GM12878 (cell line): ENCODE measurements at regions not wholly inside any gene's neighbourhood (a gene's known extent, or its start where the extent isn't known, plus 50 kb on each side); places are given as distances from the start of the nearest gene placed in this dataset.

Experiments
- ATAC-seq: fragments of 200-7000 bp; cut with Tn5 transposase; 3 replicates; pipeline ENCODE4 v1.9.1; 2020; ENCODE audit warnings: mild to moderate bottlenecking, moderate library complexity
- BruUV-seq: library from RNA; stranded (reverse); fragments of 400-500 nt; replicated peaks from 2 replicates; lab custom pipeline; 2021; lab: Mats Ljungman, UMichigan
- CTCF ChIA-PET: fragments of 300-600 bp; sonication (Branson Sonifier 250); formaldehyde crosslinking; extraction: SDS; loops from one replicate; lab custom pipeline; 2021; ENCODE audit warnings: inconsistent platforms; lab: Yijun Ruan, JAX
- POLR2A ChIA-PET: fragments of 350-600 bp; formaldehyde crosslinking; extraction: SDS; loops from one replicate; lab custom pipeline; 2021; ENCODE audit warnings: inconsistent platforms; lab: Charles Lee
- RAD21 ChIA-PET: fragments of 300-600 bp; sonication (Branson Sonifier 250); formaldehyde crosslinking; loops from one replicate; lab custom pipeline; 2023; ENCODE audit warnings: antibody characterized with exemption; ENCODE audit not compliant: unreplicated experiment; lab: Charles Lee
- SMC1A ChIA-PET: fragments of 300-600 bp; sonication (Branson Sonifier 250); formaldehyde crosslinking; loops from one replicate; lab custom pipeline; 2023; ENCODE audit not compliant: unreplicated experiment, uncharacterized antibody; lab: Charles Lee
- DNase-seq: peaks from one replicate; pipeline ENCODE4 v3.0.0-alpha.2; 2011; ENCODE audit warnings: low read depth, low spot score
- FAIRE-seq: peaks from 3 replicates; lab custom pipeline; 2011; peaks lifted over from hg19 to GRCh38; lab: Jason Lieb, UNC
- H2AFZ ChIP-seq: 2 replicates; pipeline ENCODE4 v1.6.0; 2011; ENCODE audit warnings: low read depth, low read length, control low read depth; ENCODE audit not compliant: control insufficient read depth
- H3K27ac ChIP-seq: 2 replicates; pipeline ENCODE4 v1.5.1; 2011; ENCODE audit warnings: control low read depth; ENCODE audit not compliant: control insufficient read depth, insufficient read depth
- H3K27me3 ChIP-seq, 2 experiments: replicated peaks in 1 of 2; 2 replicates each; pipeline versions ENCODE4 v1.6.0 to v1.6.1; 2011; ENCODE audit warnings: low read length in 1 of 2; ENCODE audit not compliant: control insufficient read depth in 2 of 2, insufficient read depth in 2 of 2
- H3K36me3 ChIP-seq, 2 experiments: 2 replicates each; pipeline ENCODE4 v1.5.1; 2011; ENCODE audit warnings: low read length in 1 of 2; ENCODE audit not compliant: control insufficient read depth in 2 of 2, insufficient read depth in 2 of 2
- H3K4me1 ChIP-seq: 2 replicates; pipeline ENCODE4 v1.6.1; 2011; ENCODE audit warnings: mild to moderate bottlenecking, low read length, moderate library complexity, mixed read lengths; ENCODE audit not compliant: control insufficient read depth, insufficient read depth
- H3K4me2 ChIP-seq: 2 replicates; pipeline ENCODE4 v1.6.0; 2011; ENCODE audit warnings: control low read depth; ENCODE audit not compliant: control insufficient read depth, insufficient read depth
- H3K4me3 ChIP-seq: fragments of 200-600 bp; sonication (generic); 2 replicates; pipeline ENCODE4 v1.5.1; 2016
- H3K79me2 ChIP-seq: 2 replicates; pipeline ENCODE4 v1.6.0; 2011; ENCODE audit warnings: low read length; ENCODE audit not compliant: control insufficient read depth, insufficient read depth
- H3K9ac ChIP-seq: 2 replicates; pipeline ENCODE4 v1.8.0; 2011; ENCODE audit warnings: low read length, control low read depth, mixed read lengths; ENCODE audit not compliant: control insufficient read depth, insufficient read depth
- H3K9me3 ChIP-seq: replicated peaks from 3 replicates; pipeline ENCODE4 v1.5.1; 2011; ENCODE audit warnings: mild to moderate bottlenecking, low read length; ENCODE audit not compliant: control insufficient read depth, insufficient read depth
- H4K20me1 ChIP-seq: 2 replicates; pipeline ENCODE4 v1.6.0; 2011; ENCODE audit not compliant: control insufficient read depth, insufficient read depth
- ATF2 ChIP-seq: IDR thresholded peaks from 2 replicates; pipeline ENCODE4 v1.6.1; 2012; ENCODE audit warnings: low read length, inconsistent platforms
- ATF3 ChIP-seq: IDR thresholded peaks from 2 replicates; pipeline ENCODE4 v1.6.1; 2011; ENCODE audit warnings: low read depth, mild to moderate bottlenecking, low read length, moderate library complexity, borderline replicate concordance; ENCODE audit errors: extremely low read depth
- BCLAF1 ChIP-seq: fragments of 450-650 bp; IDR thresholded peaks from 2 replicates; pipeline ENCODE4 v1.6.1; 2017; ENCODE audit warnings: antibody characterized with exemption, mild to moderate bottlenecking, moderate library complexity
- LARP7 ChIP-seq: fragments of 450-650 bp; IDR thresholded peaks from 2 replicates; pipeline ENCODE4 v1.6.1; 2017; ENCODE audit warnings: mild to moderate bottlenecking
- MLLT1 ChIP-seq: fragments of 450-650 bp; IDR thresholded peaks from 2 replicates; pipeline ENCODE4 v1.6.1; 2016; ENCODE audit warnings: mild to moderate bottlenecking
- MTA2 ChIP-seq: fragments of 450-650 bp; IDR thresholded peaks from 2 replicates; pipeline ENCODE4 v1.6.1; 2016; ENCODE audit warnings: low read depth, mild to moderate bottlenecking, moderate library complexity
- NKRF ChIP-seq: fragments of 450-650 bp; conservative IDR thresholded peaks from 2 replicates; pipeline ENCODE4 v1.6.1; 2017; ENCODE audit warnings: mild to moderate bottlenecking, moderate library complexity
- POLR2A ChIP-seq: IDR thresholded peaks from 2 replicates; pipeline ENCODE4 v1.6.1; 2011; ENCODE audit warnings: low read depth, mild to moderate bottlenecking, low read length
- SREBF2 ChIP-seq: IDR thresholded peaks from 2 replicates; pipeline ENCODE4 v1.6.1; 2012; ENCODE audit warnings: mild to moderate bottlenecking, low read length
- STAT3 ChIP-seq: IDR thresholded peaks from 2 replicates; pipeline ENCODE4 v1.6.1; 2011; ENCODE audit warnings: low read depth, low read length, improper control_type of control experiment
- ZBTB40 ChIP-seq: fragments of 450-650 bp; IDR thresholded peaks from 2 replicates; pipeline ENCODE4 v1.6.1; 2016; ENCODE audit warnings: mild to moderate bottlenecking, moderate library complexity, borderline replicate concordance
- WGBS: methylation state at CpG from one replicate; pipeline ENCODE4 v1.1.6; 2016; ENCODE audit warnings: low lambda C conversion rate; ENCODE audit not compliant: insufficient replicate concordance, insufficient coverage; ENCODE audit errors: missing lambda C conversion rate; 5-methylcytosine and 5-hydroxymethylcytosine counted together
- in situ Hi-C: fragments of 300-500 bp; cut with MboI; formaldehyde crosslinking; loops from 9 replicates; pipeline ENCODE4 v1.14.3; 2018; ENCODE audit warnings: mixed read lengths
- intact Hi-C: fragments of 100-400 bp; cut with micrococcal nuclease; formaldehyde crosslinking; loops from one replicate; pipeline ENCODE4 v1.14.2; 2022; ENCODE audit not compliant: unreplicated experiment

GRCh38 chr4:155134136-155134535 is 74.3 kb upstream of the NPY2R start (continued):
- TF ChIP-seq BCLAF1 (no peak), LARP7 (no peak), ATF3 (no peak), ATF2 (no peak), NKRF (no peak)

- no peaks in the 10 kb centered on the region for H3K4me1 ChIP-seq
- intact Hi-C loops: no loop called here
- SMC1A ChIA-PET: no interaction called here
- H3K4me3 ChIP-seq: no peak overlapping the region
- H4K20me1 ChIP-seq: no peaks in the 10 kb centered on the region
- no peaks in the 10 kb centered on the region for H3K9me3 ChIP-seq
- RAD21 ChIA-PET: no interaction called here
- FAIRE-seq: no peak
- H3K36me3 ChIP-seq: no peaks in the 10 kb centered on the region
- BruUV-seq: no TSS peak
- no peak for ATAC-seq
- WGBS: 30% methylated on average over 5 of the region's 5 CpGs
- H3K9ac ChIP-seq: no peak overlapping the region
- no peak overlapping the region for H3K4me2 ChIP-seq
- no peak overlapping the region for H2AFZ ChIP-seq
- H3K27me3 ChIP-seq: no peaks in the 10 kb centered on the region
- CTCF ChIA-PET: no interaction called here
- no peak overlapping the region for H3K27ac ChIP-seq
- no peak for DNase-seq
- in situ Hi-C loops: no loop called here
- no peaks in the 10 kb centered on the region for H3K79me2 ChIP-seq
- POLR2A ChIA-PET: no interaction called here
- TF ChIP-seq MLLT1: no peak
- no peak for TF ChIP-seq POLR2A
- TF ChIP-seq MTA2: no peak
- no peak for TF ChIP-seq ZBTB40
- TF ChIP-seq STAT3: no peak
- TF ChIP-seq SREBF2: no peak
These were observed 67.5 kb upstream of the NPY2R start for GRCh38 chr4:155140889-155141288.
